Activated naive CD8-positive, alpha-beta T cell treated with anti-CD3 and anti-CD28 coated beads, Interleukin-2, amount 50 U/mL, for 24 hours (primary cell): ENCODE measurements at regions not wholly inside any gene's neighbourhood (a gene's known extent, or its start where the extent isn't known, plus 50 kb on each side); places are given as distances from the start of the nearest gene placed in this dataset.
A peak's percentile ranks its signal among the peaks of the same experiment; 100 is the strongest.
"Not testable (repeated sequence)": the region's sequence is repeated elsewhere in the genome, so short reads cannot be mapped to it uniquely, and the experiment has no call there.

Source experiments
- ATAC-seq: fragments of 150-1000 bp; cut with Tn5 transposase; one replicate; pipeline ENCODE4 v1.10.0; 2021
- DNase-seq: peaks from one replicate; pipeline ENCODE4 v3.0.0; 2021
- H3K27ac Mint-ChIP-seq: one replicate; pipeline ENCODE4 v1.8.0; 2021; ENCODE audit warnings: mild to moderate bottlenecking, mixed read lengths
- H3K27me3 Mint-ChIP-seq: one replicate; pipeline ENCODE4 v1.8.0; 2021; ENCODE audit warnings: mixed read lengths
- H3K36me3 Mint-ChIP-seq: one replicate; pipeline ENCODE4 v1.8.0; 2021; ENCODE audit warnings: low read depth, mixed read lengths
- H3K4me1 Mint-ChIP-seq: one replicate; pipeline ENCODE4 v1.8.0; 2021; ENCODE audit warnings: mixed read lengths
- H3K4me3 Mint-ChIP-seq: one replicate; pipeline ENCODE4 v1.8.0; 2021; ENCODE audit warnings: mild to moderate bottlenecking, moderate library complexity, mixed read lengths
- H3K9me3 Mint-ChIP-seq: one replicate; pipeline ENCODE4 v1.8.0; 2021; ENCODE audit warnings: mixed read lengths

GRCh38 chr12:7591531-7591930 lies 74.2 kb downstream of the APOBEC1 start:
- no peaks in the 10 kb centered on the region for H3K9me3 Mint-ChIP-seq
- H3K4me3 Mint-ChIP-seq: no peak overlapping the region
- H3K27me3 Mint-ChIP-seq: peaks cover 5% of the 10 kb centered on the region
- no peaks in the 10 kb centered on the region for H3K36me3 Mint-ChIP-seq
- H3K4me1 Mint-ChIP-seq: peaks cover 1% of the 10 kb centered on the region
- no peak for DNase-seq
- no peak overlapping the region for H3K27ac Mint-ChIP-seq
- no peak for ATAC-seq

- not testable (repeated sequence) for ATAC-seq, H3K36me3 Mint-ChIP-seq, DNase-seq, H3K4me1 Mint-ChIP-seq, H3K27me3 Mint-ChIP-seq, H3K27ac Mint-ChIP-seq, H3K9me3 Mint-ChIP-seq, H3K4me3 Mint-ChIP-seq
These were observed 75.6 kb downstream of the APOBEC1 start for GRCh38 chr12:7590085-7590484.

- H3K9me3 Mint-ChIP-seq, H3K4me1 Mint-ChIP-seq, H3K4me3 Mint-ChIP-seq, H3K27ac Mint-ChIP-seq, H3K36me3 Mint-ChIP-seq: not testable (repeated sequence)
- H3K27me3 Mint-ChIP-seq: peaks cover 18% of the 10 kb centered on the region
- DNase-seq (peak; percentile 37), ATAC-seq (peak; percentile 63)
These were observed 76.9 kb downstream of the APOBEC1 start for GRCh38 chr12:7588742-7589329.

GRCh38 chr12:7584137-7584536 lies 80.6 kb upstream of the CD163 start:
- not testable (repeated sequence) for H3K4me1 Mint-ChIP-seq, DNase-seq, H3K4me3 Mint-ChIP-seq, H3K27ac Mint-ChIP-seq, ATAC-seq, H3K9me3 Mint-ChIP-seq, H3K36me3 Mint-ChIP-seq
- peaks cover 17% of the 10 kb centered on the region for H3K27me3 Mint-ChIP-seq

- no peak for ATAC-seq
- Mint-ChIP-seq H3K9me3 (peaks cover 14% of the 10 kb centered on the region), H3K27ac (no peak overlapping the region), H3K36me3 (no peaks in the 10 kb centered on the region), H3K4me3 (no peak overlapping the region), H3K4me1 (peaks cover 4% of the 10 kb centered on the region), H3K27me3 (peaks cover 17% of the 10 kb centered on the region)
- no peak for DNase-seq
These were observed 79.9 kb upstream of the CD163 start for GRCh38 chr12:7583471-7583870.

DNA sequence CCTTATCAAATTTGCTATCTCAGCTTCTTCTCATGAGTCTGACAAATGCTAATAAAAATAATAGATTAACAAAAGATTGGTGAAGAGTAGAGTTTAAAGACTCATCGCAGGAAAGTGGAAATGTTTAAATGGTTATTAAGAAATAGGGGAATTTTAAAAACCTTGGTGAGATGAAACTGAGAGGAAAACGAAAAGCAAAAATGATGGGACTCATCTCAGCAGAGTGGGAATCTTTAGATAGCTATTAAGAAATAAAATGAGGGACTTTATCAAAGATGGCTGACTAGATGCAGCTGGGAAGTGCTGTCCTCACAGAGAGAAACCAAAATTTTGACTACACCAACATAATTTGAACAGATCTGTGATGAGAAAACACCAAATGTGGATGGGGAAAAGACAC lies 79.2 kb upstream of the CD163 start:
- no peak overlapping the region for H3K27ac Mint-ChIP-seq
- H3K9me3 Mint-ChIP-seq: peaks cover 17% of the 10 kb centered on the region
- H3K4me1 Mint-ChIP-seq: peaks cover 4% of the 10 kb centered on the region
- DNase-seq: no peak
- no peaks in the 10 kb centered on the region for H3K36me3 Mint-ChIP-seq
- no peak for ATAC-seq
- H3K27me3 Mint-ChIP-seq: peaks cover 17% of the 10 kb centered on the region
- no peak overlapping the region for H3K4me3 Mint-ChIP-seq

- Mint-ChIP-seq H3K36me3 (no peaks in the 10 kb centered on the region), H3K27ac (no peak overlapping the region), H3K4me1 (peaks cover 4% of the 10 kb centered on the region), H3K4me3 (no peak overlapping the region), H3K9me3 (peaks cover 20% of the 10 kb centered on the region), H3K27me3 (peaks cover 17% of the 10 kb centered on the region)
- no peak for DNase-seq
- no peak for ATAC-seq
These were observed 78.0 kb upstream of the CD163 start for GRCh38 chr12:7581625-7582024.

- H3K36me3 Mint-ChIP-seq: no peaks in the 10 kb centered on the region
- H3K4me3 Mint-ChIP-seq: no peak overlapping the region
- H3K27me3 Mint-ChIP-seq: peaks cover 16% of the 10 kb centered on the region
- no peak overlapping the region for H3K27ac Mint-ChIP-seq
- H3K9me3 Mint-ChIP-seq: peaks cover 22% of the 10 kb centered on the region
- H3K4me1 Mint-ChIP-seq: peaks cover 4% of the 10 kb centered on the region
- no peak for DNase-seq
- no peak for ATAC-seq
These were observed 77.5 kb upstream of the CD163 start for GRCh38 chr12:7581046-7581445.

DNA sequence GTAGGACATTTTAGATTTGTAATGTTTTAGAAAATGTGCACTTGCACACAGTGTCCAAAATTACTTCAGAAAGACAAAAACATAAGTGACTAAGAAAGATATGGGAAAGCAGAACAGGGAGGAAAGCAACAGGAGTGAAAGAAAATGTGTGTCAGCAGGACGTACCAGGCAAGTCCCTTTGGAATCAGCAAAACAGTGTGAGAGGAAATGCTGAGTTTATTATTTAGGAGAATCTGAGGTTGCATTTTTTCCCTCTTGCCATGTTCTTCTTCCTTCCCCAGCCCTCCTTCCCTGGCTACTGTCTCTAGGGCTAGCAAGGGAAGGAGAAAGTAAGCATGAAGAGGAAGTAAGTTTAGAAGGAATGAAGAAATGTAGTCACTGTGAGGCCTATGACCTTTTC lies 67.7 kb upstream of the CD163 start:
- no peaks in the 10 kb centered on the region for H3K4me1 Mint-ChIP-seq
- H3K36me3 Mint-ChIP-seq: no peaks in the 10 kb centered on the region
- H3K27me3 Mint-ChIP-seq: peaks cover 13% of the 10 kb centered on the region
- peaks cover 5% of the 10 kb centered on the region for H3K9me3 Mint-ChIP-seq
- ATAC-seq (no peak), DNase-seq (no peak)
- no peak overlapping the region for H3K27ac Mint-ChIP-seq
- H3K4me3 Mint-ChIP-seq: no peak overlapping the region

DNA sequence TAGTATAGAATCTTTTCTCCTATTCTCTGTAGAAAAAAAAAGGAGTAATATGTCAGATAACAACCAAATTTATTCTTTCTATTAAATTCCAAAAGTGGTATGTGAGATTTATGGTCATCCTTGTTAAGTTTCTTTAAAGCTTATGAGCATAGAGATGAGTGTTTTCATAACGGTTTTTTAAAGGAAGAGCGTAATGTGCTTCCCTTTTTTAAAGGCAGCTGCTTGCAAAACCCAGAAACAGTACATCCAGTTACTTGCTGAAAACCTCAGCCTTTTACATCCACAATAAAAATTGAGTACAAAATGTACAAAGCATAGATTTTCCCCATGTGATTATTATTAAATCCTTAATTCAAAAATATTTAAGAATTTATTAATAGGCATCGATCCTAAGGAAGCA lies 53.6 kb upstream of the CD163 start:
- H3K27ac Mint-ChIP-seq: no peak overlapping the region
- DNase-seq (no peak), ATAC-seq (no peak)
- H3K4me3 Mint-ChIP-seq: no peak overlapping the region
- H3K27me3 Mint-ChIP-seq: peaks cover 20% of the 10 kb centered on the region
- no peaks in the 10 kb centered on the region for H3K36me3 Mint-ChIP-seq
- no peaks in the 10 kb centered on the region for H3K9me3 Mint-ChIP-seq
- H3K4me1 Mint-ChIP-seq: no peaks in the 10 kb centered on the region

GRCh38 chr12:7555752-7556151 lies 52.2 kb upstream of the CD163 start:
- no peak for ATAC-seq
- H3K36me3 Mint-ChIP-seq: no peaks in the 10 kb centered on the region
- no peaks in the 10 kb centered on the region for H3K4me1 Mint-ChIP-seq
- no peak for DNase-seq
- H3K4me3 Mint-ChIP-seq: no peak overlapping the region
- no peaks in the 10 kb centered on the region for H3K9me3 Mint-ChIP-seq
- H3K27me3 Mint-ChIP-seq: peaks cover 21% of the 10 kb centered on the region
- H3K27ac Mint-ChIP-seq: no peak overlapping the region

DNA sequence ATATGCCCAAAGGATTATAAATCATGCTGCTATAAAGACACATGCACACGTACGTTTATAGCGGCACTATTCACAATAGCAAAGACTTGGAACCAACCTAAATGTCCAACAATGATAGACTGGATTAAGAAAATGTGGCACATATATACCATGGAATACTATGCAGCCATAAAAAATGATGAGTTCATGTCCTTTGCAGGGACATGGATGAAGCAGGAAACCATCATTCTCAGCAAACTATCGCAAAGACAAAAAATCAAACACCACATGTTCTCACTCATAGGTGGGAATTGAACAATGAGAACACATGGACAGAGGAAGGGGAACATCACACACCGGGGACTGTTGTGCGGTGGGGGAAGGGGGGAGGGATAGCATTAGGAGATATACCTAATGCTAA lies 51.3 kb upstream of the CD163 start:
- H3K36me3 Mint-ChIP-seq, H3K27ac Mint-ChIP-seq, H3K4me1 Mint-ChIP-seq, DNase-seq, ATAC-seq, H3K4me3 Mint-ChIP-seq, H3K9me3 Mint-ChIP-seq: not testable (repeated sequence)
- H3K27me3 Mint-ChIP-seq: peaks cover 16% of the 10 kb centered on the region
